ENCODE measurements at regions not wholly inside any gene's neighbourhood (a gene's known extent, or its start where the extent isn't known, plus 50 kb on each side); places are given as distances from the start of the nearest gene placed in this dataset.

DNA sequence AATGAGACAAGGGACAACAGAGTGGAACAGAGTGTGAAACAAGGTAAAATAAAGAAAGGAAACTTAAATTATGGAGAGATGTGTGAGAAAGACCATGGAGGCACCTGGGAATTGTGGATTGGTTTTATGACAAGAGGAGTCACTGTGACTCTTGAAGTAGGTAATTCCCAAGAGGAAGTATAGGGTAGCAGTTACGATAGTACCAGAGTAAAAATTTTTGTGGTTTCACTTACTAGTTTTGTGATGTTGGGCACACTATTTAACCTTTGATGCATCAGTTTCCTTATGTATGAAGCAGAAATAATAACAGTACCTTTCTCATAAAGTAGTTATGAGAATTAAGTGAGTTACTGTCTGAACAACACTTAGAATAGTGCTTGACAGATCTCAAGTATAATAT is 267.9 kb upstream of the DPYD start:
- TF ChIP-seq, protein P1, sequence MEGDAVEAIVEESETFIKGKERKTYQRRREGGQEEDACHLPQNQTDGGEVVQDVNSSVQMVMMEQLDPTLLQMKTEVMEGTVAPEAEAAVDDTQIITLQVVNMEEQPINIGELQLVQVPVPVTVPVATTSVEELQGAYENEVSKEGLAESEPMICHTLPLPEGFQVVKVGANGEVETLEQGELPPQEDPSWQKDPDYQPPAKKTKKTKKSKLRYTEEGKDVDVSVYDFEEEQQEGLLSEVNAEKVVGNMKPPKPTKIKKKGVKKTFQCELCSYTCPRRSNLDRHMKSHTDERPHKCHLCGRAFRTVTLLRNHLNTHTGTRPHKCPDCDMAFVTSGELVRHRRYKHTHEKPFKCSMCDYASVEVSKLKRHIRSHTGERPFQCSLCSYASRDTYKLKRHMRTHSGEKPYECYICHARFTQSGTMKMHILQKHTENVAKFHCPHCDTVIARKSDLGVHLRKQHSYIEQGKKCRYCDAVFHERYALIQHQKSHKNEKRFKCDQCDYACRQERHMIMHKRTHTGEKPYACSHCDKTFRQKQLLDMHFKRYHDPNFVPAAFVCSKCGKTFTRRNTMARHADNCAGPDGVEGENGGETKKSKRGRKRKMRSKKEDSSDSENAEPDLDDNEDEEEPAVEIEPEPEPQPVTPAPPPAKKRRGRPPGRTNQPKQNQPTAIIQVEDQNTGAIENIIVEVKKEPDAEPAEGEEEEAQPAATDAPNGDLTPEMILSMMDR (IDR thresholded peaks at IDR 0.05; ENCODE audit: insufficient read depth, low read length, poor library complexity, severe bottlenecking) = no peak
- no peak for DNase-seq (ENCODE audit: low read depth)
- Histone ChIP-seq H3K27me3 (ENCODE audit: control insufficient read depth, insufficient read depth, low read length) (no peaks in the 10 kb centered on the region), H3K4me3 (ENCODE audit: low read depth, low read length) (no peak overlapping the region), H3K36me3 (ENCODE audit: control insufficient read depth, insufficient read depth, low read length) (no peaks in the 10 kb centered on the region)

DNA sequence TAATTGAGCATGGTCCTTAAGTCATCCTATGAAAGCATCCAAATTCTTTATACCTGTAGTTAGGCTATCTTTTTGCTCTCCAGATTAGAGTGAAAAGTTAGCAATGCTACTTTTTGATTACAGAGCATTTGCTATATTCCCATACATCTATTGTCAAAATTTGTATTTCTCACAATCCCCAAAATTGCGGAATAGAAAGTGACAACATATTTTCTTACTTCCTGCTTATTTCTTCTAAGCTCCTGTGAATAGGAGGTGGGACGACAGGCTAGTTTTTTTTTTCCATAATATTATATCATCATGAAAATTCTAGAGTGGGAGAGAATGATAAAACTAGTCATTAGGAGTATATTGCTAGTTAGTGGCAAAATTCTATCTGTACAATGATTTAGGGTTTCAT is 264.0 kb upstream of the DPYD start:
- Histone ChIP-seq H3K27me3 (ENCODE audit: control insufficient read depth, insufficient read depth, low read length) (no peaks in the 10 kb centered on the region), H3K4me3 (ENCODE audit: low read depth, low read length) (no peak overlapping the region), H3K36me3 (ENCODE audit: control insufficient read depth, insufficient read depth, low read length) (no peaks in the 10 kb centered on the region)
- TF ChIP-seq, protein P1 (IDR thresholded peaks at IDR 0.05; ENCODE audit: insufficient read depth, low read length, poor library complexity, severe bottlenecking) = no peak
- no peak for DNase-seq (ENCODE audit: low read depth)

DNA sequence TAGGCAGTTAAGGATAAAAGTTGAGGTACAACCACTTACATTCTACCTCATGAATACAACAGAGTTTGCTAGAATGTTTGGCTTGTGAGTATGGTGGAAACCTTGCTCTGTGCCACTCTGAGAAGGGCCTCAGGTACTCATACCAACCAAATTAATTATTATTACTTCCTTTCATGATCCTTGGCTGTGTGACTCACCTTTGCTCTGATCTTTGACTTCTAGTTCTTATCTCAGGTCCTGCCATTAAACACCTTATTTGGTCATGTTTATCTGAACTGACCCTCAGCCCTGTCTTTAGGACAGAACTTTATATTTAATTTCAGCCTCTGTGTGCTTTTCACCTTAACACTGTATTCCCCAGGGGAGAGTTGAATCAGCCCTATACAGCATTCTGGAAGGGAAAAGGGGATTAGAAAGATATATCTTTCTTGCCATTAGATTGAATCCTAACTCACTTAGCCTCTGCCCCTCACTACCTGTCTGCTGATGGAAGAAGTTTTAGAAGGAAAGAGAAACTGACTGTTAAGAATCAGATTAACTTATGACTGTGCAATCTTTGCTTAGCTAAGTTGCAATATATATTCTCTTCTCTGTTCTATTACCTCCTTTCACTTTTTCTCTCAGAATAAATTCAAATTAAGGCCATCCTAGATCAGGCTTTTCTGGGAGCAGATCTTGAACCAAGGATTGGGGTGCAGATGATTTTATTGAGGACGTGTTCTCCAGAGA is 260.4 kb upstream of the DPYD start:
- TF ChIP-seq, protein P1 (IDR thresholded peaks at IDR 0.05; ENCODE audit: insufficient read depth, low read length, poor library complexity, severe bottlenecking) = no peak
- no peak for DNase-seq (ENCODE audit: low read depth)
- Histone ChIP-seq H3K27me3 (ENCODE audit: control insufficient read depth, insufficient read depth, low read length) (no peaks in the 10 kb centered on the region), H3K4me3 (ENCODE audit: low read depth, low read length) (no peak overlapping the region), H3K36me3 (ENCODE audit: control insufficient read depth, insufficient read depth, low read length) (no peaks in the 10 kb centered on the region)

DNA sequence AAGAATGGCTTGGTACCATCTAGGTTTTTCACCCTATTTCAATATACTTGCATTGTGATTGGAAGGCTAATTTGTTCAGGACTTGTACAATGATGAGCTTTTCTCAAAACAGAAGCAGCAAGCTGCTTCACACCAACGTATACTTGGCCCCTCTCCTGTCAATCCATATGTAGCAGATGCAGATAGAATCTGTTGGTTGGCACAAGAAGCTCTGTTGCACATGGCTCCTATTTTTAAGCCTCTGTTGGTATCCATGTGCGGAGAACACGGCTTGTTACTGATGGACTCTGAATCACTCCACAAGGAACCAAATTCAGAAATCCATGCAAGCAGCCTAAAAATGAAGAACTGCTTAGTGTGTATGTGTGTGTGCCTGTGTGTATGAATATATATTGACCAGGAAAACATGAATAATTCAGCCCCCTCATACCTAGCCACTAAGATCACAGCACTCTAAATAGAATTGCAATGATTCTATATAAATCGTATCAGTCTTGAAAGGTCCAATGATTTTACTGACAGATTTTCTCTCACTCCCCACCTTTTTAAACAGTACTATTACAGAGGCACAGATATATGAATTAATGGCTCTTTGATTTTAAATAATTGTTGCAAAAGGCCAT is 258.4 kb upstream of the DPYD start:
- H3K4me3 ChIP-seq (ENCODE audit: low read depth, low read length) = no peak overlapping the region
- TF ChIP-seq, protein P1 (IDR thresholded peaks at IDR 0.05; ENCODE audit: insufficient read depth, low read length, poor library complexity, severe bottlenecking) = no peak
- no peaks in the 10 kb centered on the region for H3K36me3 ChIP-seq (ENCODE audit: control insufficient read depth, insufficient read depth, low read length)
- no peak for DNase-seq (ENCODE audit: low read depth)
- H3K27me3 ChIP-seq (ENCODE audit: control insufficient read depth, insufficient read depth, low read length) = no peaks in the 10 kb centered on the region

DNA sequence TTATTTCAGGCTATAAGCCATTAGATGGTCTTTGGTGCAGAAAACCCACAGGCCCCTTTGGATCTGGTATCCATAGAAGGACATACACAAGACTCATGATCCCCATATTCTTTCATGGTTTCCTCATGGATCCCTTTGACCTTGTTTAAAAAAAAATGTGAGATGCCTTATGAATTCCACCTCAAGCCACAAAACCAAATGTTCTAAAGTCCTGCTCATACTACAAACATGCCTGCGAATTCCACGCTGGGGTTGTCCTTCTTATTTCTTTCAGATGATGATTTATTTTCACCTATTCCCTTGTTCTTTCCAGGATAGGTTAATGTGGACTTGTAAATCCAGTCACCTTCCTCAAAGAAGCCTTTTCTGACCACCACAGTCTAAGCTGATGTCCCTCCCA is 256.9 kb upstream of the DPYD start:
- TF ChIP-seq, protein P1 (IDR thresholded peaks at IDR 0.05; ENCODE audit: insufficient read depth, low read length, poor library complexity, severe bottlenecking) = no peak
- Histone ChIP-seq H3K4me3 (ENCODE audit: low read depth, low read length) (no peak overlapping the region), H3K27me3 (ENCODE audit: control insufficient read depth, insufficient read depth, low read length) (no peaks in the 10 kb centered on the region), H3K36me3 (ENCODE audit: control insufficient read depth, insufficient read depth, low read length) (no peaks in the 10 kb centered on the region)
- no peak for DNase-seq (ENCODE audit: low read depth)

DNA sequence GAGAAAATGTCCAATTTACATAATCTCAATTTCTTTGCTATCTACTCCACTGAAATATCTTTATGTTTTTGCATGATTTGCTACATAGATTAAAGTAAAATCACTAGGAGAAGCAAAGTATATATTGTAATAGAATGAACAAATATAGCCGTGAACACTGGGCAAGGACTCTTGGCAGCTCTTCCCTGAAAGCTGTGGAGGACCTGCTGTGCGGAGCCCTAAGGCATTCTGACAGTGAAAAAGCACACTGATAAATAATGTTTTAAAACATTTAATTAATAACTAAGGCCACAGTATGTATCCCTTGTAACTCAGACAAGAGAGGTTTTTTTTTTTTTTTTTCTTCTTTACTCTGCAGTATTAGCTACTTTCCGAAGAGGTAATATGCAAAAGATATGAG is 256.1 kb upstream of the DPYD start:
- TF ChIP-seq, protein P1 (IDR thresholded peaks at IDR 0.05; ENCODE audit: insufficient read depth, low read length, poor library complexity, severe bottlenecking) = no peak
- no peak for DNase-seq (ENCODE audit: low read depth)
- H3K36me3 ChIP-seq (ENCODE audit: control insufficient read depth, insufficient read depth, low read length) = no peaks in the 10 kb centered on the region
- H3K27me3 ChIP-seq (ENCODE audit: control insufficient read depth, insufficient read depth, low read length) = no peaks in the 10 kb centered on the region
- no peak overlapping the region for H3K4me3 ChIP-seq (ENCODE audit: low read depth, low read length)

Measured in kidney epithelial cell (primary cell).